Liver (tissue), 1 donor: ENCODE measurements at regions not wholly inside any gene's neighbourhood (a gene's known extent, or its start where the extent isn't known, plus 50 kb on each side); places are given as distances from the start of the nearest gene placed in this dataset. TPM values are rescaled to one million over a fixed set of nuclear protein-coding genes. Genes with fewer than 3 reads are reported as not detected.

Experiments used
- small RNA-seq: library from RNA; depleted of rRNA; stranded (forward); fragments of <200 nt; gene quantifications from one replicate; pipeline ENCODE3, GENCODE V24; 2014

Small RNA genes in the stretch of these regions (small RNA-seq; reads per million reads assigned to genes)
- gene MIR548AG1 = not detected
- gene RF00019 = not detected
- not detected for gene RNU6-1325P
